ENCODE measurements at regions not wholly inside any gene's neighbourhood (a gene's known extent, or its start where the extent isn't known, plus 50 kb on each side); places are given as distances from the start of the nearest gene placed in this dataset.
"Not testable (repeated sequence)": the region's sequence is repeated elsewhere in the genome, so short reads cannot be mapped to it uniquely, and the experiment has no call there.

- DNase-seq (ENCODE audit: low read depth, low spot score); H3K79me2 ChIP-seq (ENCODE audit: control insufficient read depth, insufficient read depth, low read length); RAD21 ChIA-PET (ENCODE audit: unreplicated experiment); H3K36me3 ChIP-seq (ENCODE audit: control insufficient read depth in 2 of 2, insufficient read depth in 2 of 2, low read length in 1 of 2); H3K27ac ChIP-seq (ENCODE audit: control insufficient read depth, insufficient read depth); H2AFZ ChIP-seq (ENCODE audit: control insufficient read depth, low read depth, low read length); H3K4me3 ChIP-seq; intact Hi-C loops (cut with micrococcal nuclease; ENCODE audit: unreplicated experiment); H3K9me3 ChIP-seq (replicated peaks; ENCODE audit: control insufficient read depth, insufficient read depth, low read length); H3K4me1 ChIP-seq (ENCODE audit: control insufficient read depth, insufficient read depth, low read length); FAIRE-seq; H4K20me1 ChIP-seq (ENCODE audit: control insufficient read depth, insufficient read depth); H3K27me3 ChIP-seq (replicated peaks in 1 of 2; ENCODE audit: control insufficient read depth in 2 of 2, insufficient read depth in 2 of 2, low read length in 1 of 2); H3K9ac ChIP-seq (ENCODE audit: control insufficient read depth, insufficient read depth, low read length); POLR2A ChIA-PET; in situ Hi-C loops (cut with MboI); H3K4me2 ChIP-seq (ENCODE audit: control insufficient read depth, insufficient read depth); BruUV-seq (replicated peaks); ATAC-seq: not testable (repeated sequence)
- SMC1A ChIA-PET (ENCODE audit: uncharacterized antibody, unreplicated experiment): interaction anchor here (0.7 to 2.0 kb wide), 5 partner anchors 11 to 27 kb away, joined by 3 to 9 read pairs (median 3); no protein-coding TSS in a partner anchor
- CTCF ChIA-PET: interaction anchor here (0.9 to 1.0 kb wide), 2 partner anchors 18 to 187 kb away, joined by 3 read pairs; no protein-coding TSS in a partner anchor
- WGBS (ENCODE audit: insufficient coverage, insufficient replicate concordance, low lambda C conversion rate, missing lambda C conversion rate): 94% methylated on average over 8 of the region's 8 CpGs
These were observed 345.2 kb upstream of the POU5F2 start for GRCh38 chr5:94086635-94087034.

GRCh38 chr5:94086194-94086593, 344.8 kb upstream of the POU5F2 start:
- in situ Hi-C loops (cut with MboI): no loop called here
- TF ChIP-seq SUPT20H (IDR thresholded peaks at IDR 0.05; ENCODE audit: borderline replicate concordance, control insufficient read depth, low read depth, low read length) (no peak), ZNF592 (IDR thresholded peaks at IDR 0.05) (no peak), EZH2 (IDR thresholded peaks at IDR 0.05; ENCODE audit: borderline replicate concordance, control insufficient read depth, low read depth, low read length) (no peak), IRF5 (IDR thresholded peaks at IDR 0.05; ENCODE audit: borderline replicate concordance) (no peak), NR2C2 (IDR thresholded peaks at IDR 0.05; ENCODE audit: borderline replicate concordance, control insufficient read depth, insufficient read length, low read depth) (no peak), MTA3 (IDR thresholded peaks at IDR 0.05; ENCODE audit: borderline replicate concordance, low read length) (no peak), CBX5 (IDR thresholded peaks at IDR 0.05; ENCODE audit: low read depth) (no peak)
- TF ChIP-seq, protein P1, sequence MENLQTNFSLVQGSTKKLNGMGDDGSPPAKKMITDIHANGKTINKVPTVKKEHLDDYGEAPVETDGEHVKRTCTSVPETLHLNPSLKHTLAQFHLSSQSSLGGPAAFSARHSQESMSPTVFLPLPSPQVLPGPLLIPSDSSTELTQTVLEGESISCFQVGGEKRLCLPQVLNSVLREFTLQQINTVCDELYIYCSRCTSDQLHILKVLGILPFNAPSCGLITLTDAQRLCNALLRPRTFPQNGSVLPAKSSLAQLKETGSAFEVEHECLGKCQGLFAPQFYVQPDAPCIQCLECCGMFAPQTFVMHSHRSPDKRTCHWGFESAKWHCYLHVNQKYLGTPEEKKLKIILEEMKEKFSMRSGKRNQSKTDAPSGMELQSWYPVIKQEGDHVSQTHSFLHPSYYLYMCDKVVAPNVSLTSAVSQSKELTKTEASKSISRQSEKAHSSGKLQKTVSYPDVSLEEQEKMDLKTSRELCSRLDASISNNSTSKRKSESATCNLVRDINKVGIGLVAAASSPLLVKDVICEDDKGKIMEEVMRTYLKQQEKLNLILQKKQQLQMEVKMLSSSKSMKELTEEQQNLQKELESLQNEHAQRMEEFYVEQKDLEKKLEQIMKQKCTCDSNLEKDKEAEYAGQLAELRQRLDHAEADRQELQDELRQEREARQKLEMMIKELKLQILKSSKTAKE (IDR thresholded peaks at IDR 0.05; ENCODE audit: low read depth, poor library complexity, severe bottlenecking): no peak
- H3K36me3 ChIP-seq (ENCODE audit: control insufficient read depth in 2 of 2, insufficient read depth in 2 of 2, low read length in 1 of 2): no peaks in the 10 kb centered on the region
- H3K27me3 ChIP-seq (replicated peaks in 1 of 2; ENCODE audit: control insufficient read depth in 2 of 2, insufficient read depth in 2 of 2, low read length in 1 of 2): no peaks in the 10 kb centered on the region
- intact Hi-C loops (cut with micrococcal nuclease; ENCODE audit: unreplicated experiment): no loop called here
- DNase-seq (ENCODE audit: low read depth, low spot score) (no peak), ATAC-seq (no peak), FAIRE-seq (no peak)
- POLR2A ChIA-PET: no interaction called here
- no peaks in the 10 kb centered on the region; the same call in none of the 2 replicates for H3K79me2 ChIP-seq (ENCODE audit: control insufficient read depth, insufficient read depth, low read length)
- no peaks in the 10 kb centered on the region for H3K4me1 ChIP-seq (ENCODE audit: control insufficient read depth, insufficient read depth, low read length)
- H3K4me2 ChIP-seq (ENCODE audit: control insufficient read depth, insufficient read depth): no peak overlapping the region
- CTCF ChIA-PET: interaction anchor here (1.0 kb wide), 1 partner anchor 18 kb away, joined by 3 read pairs; no protein-coding TSS in a partner anchor
- WGBS (ENCODE audit: insufficient coverage, insufficient replicate concordance, low lambda C conversion rate, missing lambda C conversion rate): 70% methylated on average over 2 of the region's 2 CpGs
- no peak overlapping the region for H3K9ac ChIP-seq (ENCODE audit: control insufficient read depth, insufficient read depth, low read length)
- H4K20me1 ChIP-seq (ENCODE audit: control insufficient read depth, insufficient read depth): no peaks in the 10 kb centered on the region
- SMC1A ChIA-PET (ENCODE audit: uncharacterized antibody, unreplicated experiment): interaction anchor here (1.4 to 2.0 kb wide), 3 partner anchors 10 to 18 kb away, joined by 3 to 9 read pairs (median 3); no protein-coding TSS in a partner anchor
- H3K4me3 ChIP-seq: no peak overlapping the region
- RAD21 ChIA-PET (ENCODE audit: unreplicated experiment): no interaction called here
- no peak overlapping the region for H3K27ac ChIP-seq (ENCODE audit: control insufficient read depth, insufficient read depth)
- H2AFZ ChIP-seq (ENCODE audit: control insufficient read depth, low read depth, low read length): no peak overlapping the region
- BruUV-seq (replicated peaks): no TSS peak
- H3K9me3 ChIP-seq (replicated peaks; ENCODE audit: control insufficient read depth, insufficient read depth, low read length): no peaks in the 10 kb centered on the region; the same call in 2 of the 3 replicates

Data from GM12878 (cell line).